Upper lobe of left lung (tissue), 4 donors: ENCODE measurements at regions not wholly inside any gene's neighbourhood (a gene's known extent, or its start where the extent isn't known, plus 50 kb on each side); places are given as distances from the start of the nearest gene placed in this dataset.
"Not testable (repeated sequence)": the region's sequence is repeated elsewhere in the genome, so short reads cannot be mapped to it uniquely, and the experiment has no call there.

ENCODE experiments used
- POLR2A ChIP-seq, 4 donors: fragments of 450-650 bp; IDR thresholded peaks; one replicate each; pipeline ENCODE4 v1.5.1; 2016 to 2017; ENCODE audit warnings: antibody characterized with exemption in 4 of 4, mild to moderate bottlenecking in 2 of 4
- TF ChIP-seq, protein P1 (sequence below), 6 experiments: fragments of 450-650 bp in 4 of 6; fragments of 200-600 bp in 2 of 6; sonication (generic) in 2 of 6; IDR thresholded peaks; one replicate each; pipeline ENCODE4 v1.5.1; 2016 to 2019; ENCODE audit warnings: antibody characterized with exemption in 6 of 6

DNA sequence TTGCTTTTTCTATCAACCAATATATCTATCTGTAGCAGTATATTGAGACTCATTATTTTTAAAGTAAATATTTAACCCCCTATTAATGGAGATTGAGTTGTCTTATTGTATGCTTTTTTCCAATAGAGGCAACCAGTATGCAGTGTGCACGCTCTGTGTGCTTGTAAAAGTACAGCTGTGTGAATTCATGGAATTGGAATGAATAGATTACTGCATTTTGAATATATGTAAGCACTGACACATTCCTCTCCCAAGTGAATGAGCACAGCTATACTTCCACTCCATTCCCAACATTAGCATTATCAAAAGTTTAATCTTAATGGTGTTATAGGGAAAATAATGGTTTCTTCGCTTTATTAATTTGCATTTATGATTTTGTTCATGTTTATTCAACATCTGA is 81.6 kb upstream of the HSFY2 start:
- TF ChIP-seq, protein P1, sequence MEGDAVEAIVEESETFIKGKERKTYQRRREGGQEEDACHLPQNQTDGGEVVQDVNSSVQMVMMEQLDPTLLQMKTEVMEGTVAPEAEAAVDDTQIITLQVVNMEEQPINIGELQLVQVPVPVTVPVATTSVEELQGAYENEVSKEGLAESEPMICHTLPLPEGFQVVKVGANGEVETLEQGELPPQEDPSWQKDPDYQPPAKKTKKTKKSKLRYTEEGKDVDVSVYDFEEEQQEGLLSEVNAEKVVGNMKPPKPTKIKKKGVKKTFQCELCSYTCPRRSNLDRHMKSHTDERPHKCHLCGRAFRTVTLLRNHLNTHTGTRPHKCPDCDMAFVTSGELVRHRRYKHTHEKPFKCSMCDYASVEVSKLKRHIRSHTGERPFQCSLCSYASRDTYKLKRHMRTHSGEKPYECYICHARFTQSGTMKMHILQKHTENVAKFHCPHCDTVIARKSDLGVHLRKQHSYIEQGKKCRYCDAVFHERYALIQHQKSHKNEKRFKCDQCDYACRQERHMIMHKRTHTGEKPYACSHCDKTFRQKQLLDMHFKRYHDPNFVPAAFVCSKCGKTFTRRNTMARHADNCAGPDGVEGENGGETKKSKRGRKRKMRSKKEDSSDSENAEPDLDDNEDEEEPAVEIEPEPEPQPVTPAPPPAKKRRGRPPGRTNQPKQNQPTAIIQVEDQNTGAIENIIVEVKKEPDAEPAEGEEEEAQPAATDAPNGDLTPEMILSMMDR (IDR thresholded peaks at IDR 0.05): not testable (repeated sequence)
- TF ChIP-seq POLR2A (IDR thresholded peaks at IDR 0.05): not testable (repeated sequence)
